ENCODE measurements at regions not wholly inside any gene's neighbourhood (a gene's known extent, or its start where the extent isn't known, plus 50 kb on each side); places are given as distances from the start of the nearest gene placed in this dataset.
"Not testable (repeated sequence)": the region's sequence is repeated elsewhere in the genome, so short reads cannot be mapped to it uniquely, and the experiment has no call there.

DNA sequence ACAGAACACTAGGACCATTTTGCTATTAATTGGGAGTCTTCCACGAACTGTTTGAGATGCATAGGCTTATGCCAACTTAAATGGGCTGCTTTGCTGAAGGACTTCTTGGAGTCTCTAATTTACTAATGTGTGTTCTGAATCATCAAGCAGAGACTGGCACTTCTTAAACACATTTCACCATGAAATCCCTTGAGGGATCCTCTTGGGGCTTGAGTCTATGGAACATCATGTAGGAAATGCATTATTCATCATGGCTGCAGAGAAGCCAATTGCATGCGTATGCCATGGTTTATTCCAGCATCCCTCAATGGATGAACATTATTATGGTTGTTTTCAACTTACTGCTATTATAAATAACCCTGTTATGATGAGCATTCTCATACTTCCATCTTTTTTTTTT, 73.4 kb downstream of the FGD2 start:
- no peak for DNase-seq
- intact Hi-C loops (cut with DNase I): no loop called here

DNA sequence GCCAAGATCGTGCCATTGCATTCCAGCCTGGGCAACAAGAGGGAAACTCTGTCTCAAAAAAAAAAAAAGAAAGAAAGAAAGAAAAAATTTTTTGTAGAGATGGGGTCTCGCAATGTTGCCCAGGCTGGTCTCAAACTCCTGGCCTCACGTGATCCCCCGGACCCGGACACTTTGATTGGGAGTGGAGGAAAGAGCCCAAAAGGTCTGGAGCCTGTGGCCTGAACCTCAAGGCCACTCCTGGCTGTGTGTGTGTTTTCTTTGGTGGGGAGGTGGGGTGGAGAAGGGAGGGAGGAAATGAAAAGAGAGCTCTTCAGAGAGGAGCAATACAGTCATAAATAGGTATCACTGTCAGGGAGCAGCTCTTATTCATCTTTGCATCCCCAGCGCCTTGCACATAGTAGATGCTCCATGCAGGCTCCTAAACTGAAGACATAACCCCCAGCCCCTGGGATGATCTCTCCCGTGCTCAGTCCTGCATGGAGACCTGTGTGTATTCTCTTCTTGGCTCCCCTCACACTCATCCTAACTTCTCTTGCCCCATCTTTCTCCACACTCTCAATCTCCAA, 75.7 kb downstream of the FGD2 start:
- DNase-seq: no peak
- intact Hi-C loops (cut with DNase I): no loop called here

DNA sequence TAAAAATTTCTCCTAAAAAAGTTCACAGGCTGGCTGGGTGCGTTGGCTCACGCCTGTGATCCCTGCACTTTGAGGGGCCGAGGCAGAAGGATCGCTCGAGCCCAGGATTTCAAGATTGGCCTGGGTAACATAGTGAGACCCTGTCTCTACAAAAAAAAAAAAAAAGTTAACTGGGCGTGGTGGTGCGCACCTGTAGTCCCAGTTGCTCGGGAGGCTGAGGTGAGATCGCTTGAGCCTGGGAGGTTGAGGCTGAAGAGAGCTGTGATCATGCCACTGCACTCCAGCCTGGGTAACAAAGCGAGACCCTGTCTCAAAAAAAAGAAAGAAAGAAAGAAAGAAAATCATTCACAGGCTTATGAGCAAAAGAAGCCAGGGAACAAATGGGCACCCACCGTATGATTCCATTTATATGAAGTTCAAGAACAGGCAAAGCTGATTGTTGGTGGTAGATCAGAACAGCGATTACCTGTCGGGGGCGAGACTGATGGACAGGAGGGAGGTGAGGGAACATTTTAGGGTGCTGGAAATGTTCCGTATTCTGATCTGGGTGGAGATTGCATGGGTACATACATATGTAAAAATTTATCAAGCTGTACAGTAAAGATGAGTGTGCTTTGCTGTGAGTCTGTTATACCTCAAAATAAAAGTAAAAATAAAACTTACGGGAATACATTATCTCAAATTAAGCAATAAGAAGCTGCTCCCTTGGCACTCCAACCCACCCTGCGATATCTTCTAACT, 77.1 kb downstream of the FGD2 start:
- intact Hi-C loops (cut with DNase I): no loop called here
- no peak for DNase-seq

DNA sequence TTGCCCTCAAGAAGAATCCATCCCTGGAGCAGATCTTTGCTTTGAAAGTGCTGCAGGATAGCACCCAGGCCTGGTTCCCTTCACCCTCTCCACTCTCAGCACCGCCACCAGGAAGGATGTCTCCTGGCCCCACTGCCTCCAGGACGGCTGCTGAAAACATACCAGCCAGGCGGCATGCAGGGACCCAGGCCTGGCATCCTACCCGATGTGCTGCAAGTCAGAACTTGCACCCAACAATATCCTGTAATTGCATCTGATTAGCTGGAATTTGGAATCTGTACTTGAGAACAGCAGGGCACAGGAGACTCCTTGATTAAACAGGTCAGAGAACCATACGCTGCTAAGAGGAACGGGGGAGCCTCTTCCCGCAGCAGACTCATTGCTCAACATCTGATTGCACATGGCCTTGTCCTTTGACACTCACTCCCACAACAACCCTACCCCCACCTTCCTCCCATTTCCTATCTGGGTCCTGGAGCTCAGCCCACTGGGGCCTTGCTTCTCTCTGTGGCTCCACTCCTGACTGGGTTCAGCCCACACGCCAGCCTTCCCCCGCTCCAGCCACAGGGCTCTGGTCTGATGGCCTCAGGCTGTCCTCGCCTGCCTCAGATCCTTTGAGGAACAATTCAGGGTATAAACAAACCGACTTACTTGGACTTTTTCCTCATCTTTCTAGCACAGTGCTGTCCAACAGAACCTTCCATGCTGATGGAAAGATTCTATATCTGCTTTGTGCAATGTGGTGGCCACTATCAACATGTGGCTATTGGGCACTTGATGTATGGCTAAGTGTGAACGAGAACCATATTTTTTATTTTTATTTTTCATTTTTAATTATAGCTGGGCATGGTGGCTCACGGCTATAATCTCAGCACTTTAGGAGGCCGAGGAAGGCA, 78.0 kb downstream of the FGD2 start:
- DNase-seq: peak in 39 of 42 donors; percentile 20 to 78 (median 54)
- intact Hi-C loops (cut with DNase I): no loop called here

DNA sequence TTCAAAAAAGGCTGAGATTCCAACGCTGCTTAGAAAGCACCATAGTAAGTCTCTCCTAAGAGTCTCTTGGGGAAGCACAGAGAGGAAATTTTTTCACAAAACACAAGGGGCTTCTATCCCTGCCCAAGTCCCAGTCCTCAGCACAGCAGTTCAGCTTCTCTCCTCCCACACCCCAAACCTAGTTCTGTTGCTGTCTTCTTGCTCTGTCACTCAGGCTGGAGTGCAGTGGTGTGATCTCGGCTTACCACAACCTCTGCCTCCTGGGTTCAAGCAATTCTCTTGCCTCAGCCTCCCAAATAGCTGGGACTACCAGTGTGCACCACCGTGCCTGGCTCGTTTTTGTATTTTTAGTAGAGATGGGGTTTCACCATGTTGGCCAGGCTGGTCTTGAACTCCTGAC, 79.2 kb downstream of the FGD2 start:
- DNase-seq; intact Hi-C loops (cut with DNase I): not testable (repeated sequence)

DNA sequence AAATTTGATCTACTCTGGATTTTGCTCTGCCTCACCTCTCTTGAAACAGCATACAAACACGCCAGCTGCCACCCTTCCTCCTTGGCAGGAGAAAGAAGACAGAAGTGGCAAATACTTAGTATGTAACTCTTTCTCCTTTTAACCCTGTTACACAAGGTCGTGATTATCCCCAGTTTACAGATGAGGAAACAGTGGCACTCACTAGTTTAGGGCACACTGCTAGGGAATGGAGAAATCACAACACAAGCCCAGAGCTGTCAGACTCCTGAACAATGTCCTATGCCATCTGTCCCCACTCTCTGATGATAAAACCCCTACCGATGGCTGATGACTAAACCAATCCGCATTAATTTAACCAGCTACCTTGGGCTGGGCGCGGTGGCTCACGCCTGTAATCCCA, 79.7 kb downstream of the FGD2 start:
- DNase-seq: no peak

DNA sequence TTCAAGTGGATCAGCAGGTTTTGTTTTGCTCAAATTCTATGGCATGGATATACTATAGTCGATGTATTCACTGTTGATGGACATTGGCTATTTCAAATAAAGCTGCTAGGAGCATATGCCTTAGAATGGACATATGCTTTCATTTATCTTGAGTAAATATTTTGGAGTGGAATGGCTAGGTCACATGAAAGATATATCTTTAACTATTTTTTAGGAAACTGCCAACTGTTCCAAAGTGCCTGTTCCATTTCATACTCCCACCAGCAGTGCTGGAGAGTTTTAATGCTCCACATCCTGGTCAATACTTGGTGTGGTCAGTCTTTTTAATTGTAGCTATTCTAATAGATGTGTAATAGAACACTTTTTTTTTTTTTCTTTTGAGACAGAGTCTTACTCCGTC, 81.1 kb upstream of the PIM1 start:
- DNase-seq: no peak
- intact Hi-C loops (cut with DNase I): no loop called here

More for the DNA sequence above, 79.7 kb downstream of the FGD2 start:
- intact Hi-C loops (cut with DNase I): no loop called here

DNA sequence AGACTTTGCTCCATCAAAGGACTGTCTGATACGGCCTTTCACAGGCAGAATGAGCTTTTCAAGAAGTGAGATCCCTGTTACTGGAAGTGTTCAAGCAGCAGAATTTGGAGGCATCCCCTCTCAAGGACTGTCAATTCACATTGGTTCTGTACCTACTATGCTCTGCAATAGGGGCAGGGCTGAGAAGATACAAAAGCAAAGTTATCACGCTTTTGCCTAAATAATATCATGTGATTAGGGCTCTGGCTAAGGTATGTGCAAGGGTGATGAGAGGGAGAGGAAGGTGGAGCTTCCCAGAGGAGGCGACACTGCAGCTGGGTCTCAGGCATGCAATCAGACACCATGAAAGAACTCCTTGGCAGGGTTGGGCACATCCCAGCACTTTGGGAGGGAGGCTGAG, 80.2 kb upstream of the PIM1 start:
- DNase-seq: no peak
- intact Hi-C loops (cut with DNase I): no loop called here

DNA sequence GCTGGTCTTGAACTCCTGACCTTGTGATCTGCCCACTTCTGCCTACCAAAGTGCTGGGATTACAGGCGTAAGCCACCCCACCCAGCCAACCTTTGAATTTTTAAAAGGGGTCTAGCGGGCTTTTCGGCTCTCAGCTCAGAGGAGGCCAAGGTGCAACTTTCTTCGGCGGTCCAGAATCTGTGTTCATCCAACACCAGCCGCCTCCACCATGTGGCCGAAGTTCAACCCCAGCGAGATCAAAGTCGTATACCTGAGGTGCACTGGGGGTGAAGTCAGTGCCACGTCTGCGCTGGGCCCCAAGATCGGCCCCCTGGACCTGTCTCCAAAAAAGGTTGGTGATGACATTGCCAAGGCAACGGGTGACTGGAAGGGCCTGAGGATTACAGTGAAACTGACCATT, 78.8 kb upstream of the PIM1 start:
- DNase-seq; intact Hi-C loops (cut with DNase I): not testable (repeated sequence)

DNA sequence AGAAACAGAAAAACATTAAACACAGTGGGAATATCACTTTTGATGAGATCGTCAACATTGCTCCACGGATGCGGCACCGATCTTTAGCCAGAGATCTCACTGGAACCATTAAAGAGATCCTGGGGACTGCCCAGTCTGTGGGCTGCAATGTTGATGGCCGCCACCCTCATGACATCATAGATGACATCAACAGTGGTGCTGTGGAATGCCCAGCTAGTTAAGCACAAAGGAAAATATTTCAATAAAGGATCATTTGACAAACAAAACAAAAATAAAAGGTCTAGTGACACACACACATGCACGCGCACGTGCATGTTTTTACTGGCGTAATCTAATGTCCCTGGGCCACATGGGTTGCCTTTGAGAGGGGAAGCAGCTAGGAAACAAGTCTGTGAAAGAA, 78.4 kb upstream of the PIM1 start:
- DNase-seq; intact Hi-C loops (cut with DNase I): not testable (repeated sequence)

DNA sequence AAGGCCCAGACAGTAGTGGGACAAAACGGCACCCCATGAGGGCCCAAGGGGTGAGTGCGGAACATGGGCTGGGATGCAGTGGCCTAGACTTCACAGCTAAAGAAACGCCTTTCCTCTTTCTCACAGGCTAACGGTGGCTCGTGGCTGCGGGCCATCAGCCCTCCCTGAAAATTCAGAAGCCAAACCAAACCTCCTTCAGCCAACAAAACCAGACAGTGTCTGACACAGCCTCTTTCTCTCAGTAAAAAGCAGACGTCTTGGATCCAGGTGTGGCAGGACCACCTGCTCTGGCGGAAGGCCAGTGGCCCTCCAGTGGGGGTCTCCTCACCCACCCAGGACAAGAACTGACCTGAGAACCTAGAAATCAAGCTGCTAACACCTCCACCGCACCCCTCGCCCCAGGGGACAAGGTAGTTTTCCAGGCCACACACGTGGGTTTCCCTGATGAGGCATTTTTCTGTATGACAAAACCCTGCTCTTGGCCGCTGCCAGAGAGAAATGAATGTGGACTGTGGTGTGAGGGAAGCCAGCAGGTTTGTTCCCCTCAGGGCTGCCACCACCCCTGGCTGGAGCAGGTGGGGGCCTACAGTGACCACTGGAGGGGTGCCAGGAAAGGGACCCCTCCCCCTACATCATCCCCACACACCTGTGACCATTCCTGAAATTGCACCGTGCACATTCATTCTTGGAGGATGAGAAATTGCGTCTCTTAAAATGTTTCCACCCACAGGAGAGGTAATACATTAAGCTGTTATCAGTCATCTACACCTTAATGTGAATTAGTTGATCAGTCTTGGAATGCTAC, 76.8 kb upstream of the PIM1 start:
- DNase-seq: no peak
- intact Hi-C loops (cut with DNase I): no loop called here

DNA sequence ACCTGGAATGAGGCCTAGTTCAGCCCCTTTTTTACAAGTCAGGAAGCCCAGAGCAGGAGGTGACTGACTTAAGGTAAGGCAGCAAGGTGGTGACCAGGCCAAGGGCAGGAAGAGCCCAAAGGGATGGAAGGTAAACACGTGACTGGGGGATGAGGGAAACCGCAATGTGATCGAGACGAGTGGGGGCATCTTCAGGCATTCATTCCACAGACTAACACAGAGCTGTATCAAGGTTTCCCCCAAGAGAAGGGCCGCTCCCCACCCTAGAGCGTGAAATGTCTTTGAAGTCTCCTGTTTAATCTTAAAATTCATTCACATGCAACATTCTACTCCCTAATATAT, 76.3 kb upstream of the PIM1 start:
- intact Hi-C loops (cut with DNase I): no loop called here
- no peak for DNase-seq

DNA sequence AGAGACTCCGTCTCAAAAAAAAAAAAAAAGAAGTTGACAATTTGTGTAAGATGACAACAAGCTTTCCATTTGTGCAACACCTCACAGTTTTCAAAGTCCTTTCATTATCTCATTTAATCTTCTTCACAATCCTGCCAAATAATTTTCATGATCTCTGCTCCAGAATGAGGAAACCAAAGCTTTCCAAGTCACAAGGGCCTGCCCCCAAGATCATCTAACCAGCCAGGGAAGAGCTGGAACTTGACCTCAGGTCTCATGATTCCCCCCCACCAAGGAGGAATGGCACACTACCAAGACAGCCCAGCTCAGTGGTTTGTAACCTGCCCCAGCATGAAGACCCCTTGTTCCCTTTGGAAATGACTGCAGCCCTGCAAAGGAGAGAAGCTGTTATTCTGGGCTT, 74.0 kb upstream of the PIM1 start:
- intact Hi-C loops (cut with DNase I): no loop called here
- peak in 2 of 42 donors; percentile 18 to 39 for DNase-seq

DNA sequence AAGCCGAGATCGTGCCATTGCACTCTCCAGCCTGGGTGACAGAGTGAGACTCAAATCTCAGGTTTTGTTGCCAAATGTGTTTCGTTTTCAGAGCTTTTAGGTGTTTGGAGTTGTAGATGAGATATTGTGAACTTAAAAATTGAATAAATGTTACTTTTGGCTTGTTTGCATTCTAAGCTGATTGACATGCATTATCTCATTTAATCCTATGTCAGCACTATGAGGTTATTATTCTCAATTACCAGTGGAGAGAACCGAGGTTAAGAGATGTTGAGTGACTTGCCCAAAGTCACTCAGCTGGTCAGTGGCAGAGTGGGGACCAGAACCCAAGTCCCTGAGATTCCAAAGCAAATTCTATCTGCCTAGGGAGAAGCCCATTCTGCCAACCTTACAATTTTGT, 72.6 kb upstream of the PIM1 start:
- intact Hi-C loops (cut with DNase I): no loop called here
- no peak for DNase-seq

DNA sequence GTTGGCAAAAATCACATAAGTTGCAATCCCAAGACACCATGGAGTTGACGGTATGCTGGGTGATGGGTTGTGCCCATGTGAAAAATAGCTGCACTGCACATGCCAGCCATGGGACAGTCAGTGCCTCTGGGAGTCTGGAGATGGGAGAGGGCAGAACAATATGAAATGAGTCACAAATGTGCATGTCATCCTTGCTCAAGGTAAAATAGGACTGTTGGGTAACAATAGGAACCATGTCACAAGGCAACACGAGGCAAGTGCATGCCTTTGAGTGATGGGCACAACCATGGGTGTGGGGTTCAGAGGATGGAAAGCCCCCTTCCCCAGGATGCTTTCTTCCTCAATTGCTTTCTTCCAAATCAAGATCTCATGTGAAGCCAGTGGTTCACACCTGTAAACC, 70.5 kb upstream of the PIM1 start:
- intact Hi-C loops (cut with DNase I): no loop called here
- DNase-seq: peak in 1 of 42 donors; percentile 23

DNA sequence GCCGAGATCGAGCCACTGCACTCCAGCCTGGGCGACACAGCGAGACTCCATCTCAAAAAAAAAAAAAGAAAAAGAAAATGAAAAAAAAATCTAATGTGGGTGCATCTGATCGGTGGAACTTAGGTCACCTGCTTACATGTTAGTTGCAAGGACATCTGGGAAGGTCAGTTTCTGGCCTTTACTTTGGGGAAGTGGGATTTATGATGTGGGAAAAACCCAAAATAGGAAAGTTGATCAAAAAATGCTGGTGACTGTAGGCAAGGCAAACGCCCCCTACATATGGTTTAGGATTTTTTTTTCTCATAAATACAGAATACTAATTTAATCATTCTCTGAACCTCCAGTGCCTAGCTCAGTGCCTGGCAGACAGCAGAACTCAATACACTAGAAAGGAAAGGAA, 69.2 kb upstream of the PIM1 start:
- intact Hi-C loops (cut with DNase I): no loop called here

DNA sequence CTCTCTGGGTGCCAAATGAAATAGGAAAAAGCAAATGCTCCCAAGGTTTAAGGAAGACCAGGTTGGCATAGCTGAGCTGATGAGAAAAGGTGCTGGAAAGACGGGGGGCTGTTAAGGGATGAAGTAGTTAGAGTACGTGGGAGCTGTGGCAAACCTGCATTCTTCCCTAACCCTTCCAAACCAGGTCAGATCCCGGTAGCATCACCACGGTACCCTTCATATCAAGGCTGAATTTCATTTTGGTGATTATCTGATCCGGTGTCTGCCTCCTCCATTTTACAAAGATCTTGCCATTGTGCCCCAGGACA, 68.0 kb upstream of the PIM1 start:
- intact Hi-C loops (cut with DNase I): loop anchor here (1.0 kb wide), 1 partner anchor 67 kb away; no protein-coding TSS in a partner anchor

More for the DNA sequence above, 69.2 kb upstream of the PIM1 start:
- DNase-seq: no peak

DNA sequence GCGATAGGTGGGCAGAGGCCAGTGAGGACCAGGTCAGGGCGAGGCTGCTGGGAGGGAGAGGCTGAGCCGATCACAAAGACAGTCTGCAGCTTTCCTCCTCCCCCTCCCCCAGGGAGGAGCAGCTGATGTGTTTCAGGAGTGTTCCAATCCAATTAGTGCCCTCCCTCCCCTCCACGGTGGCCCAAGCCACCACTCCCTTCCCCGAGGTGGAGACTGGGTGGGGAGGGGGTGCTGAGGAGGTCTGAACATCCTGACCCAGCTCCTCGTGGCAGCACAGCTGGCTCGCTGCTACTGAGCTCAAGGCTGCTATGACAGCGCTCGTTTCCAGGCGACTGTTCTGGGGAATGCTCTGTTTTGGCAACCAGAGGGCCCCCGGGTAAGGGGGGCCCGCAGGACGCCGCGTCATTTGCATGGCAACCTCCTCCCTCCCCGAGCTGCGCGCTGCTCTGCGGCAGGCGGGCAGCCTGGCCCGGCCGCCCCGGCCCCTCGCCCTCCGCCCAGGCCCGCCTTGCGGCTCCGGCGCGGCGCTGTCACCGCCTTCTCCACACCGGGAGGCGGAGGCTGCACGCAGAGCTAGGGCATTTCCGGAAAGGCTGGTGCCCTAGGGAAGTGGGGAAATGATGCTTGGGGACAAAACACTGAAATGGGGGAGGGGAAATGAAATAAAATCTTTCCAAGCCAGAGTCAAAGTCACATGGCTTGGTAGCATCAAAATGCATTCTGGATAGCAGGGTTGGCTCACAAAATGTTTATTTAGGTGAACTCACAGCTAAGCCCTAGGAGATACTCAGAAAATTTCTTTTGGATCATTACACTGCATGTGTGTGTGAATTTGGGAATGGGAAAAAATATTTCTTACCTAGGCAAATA, 67.4 kb upstream of the PIM1 start:
- DNase-seq: peak; percentile 76 to 96 (median 89)

More for the DNA sequence above, 68.0 kb upstream of the PIM1 start:
- DNase-seq: peak in 1 of 42 donors; percentile 6

More for the DNA sequence above, 67.4 kb upstream of the PIM1 start:
- intact Hi-C loops (cut with DNase I): loop anchor here (1.0 kb wide), 1 partner anchor 67 kb away; no protein-coding TSS in a partner anchor

Data from head of caudate nucleus (tissue), 42 donors.